ENCODE measurements at regions not wholly inside any gene's neighbourhood (a gene's known extent, or its start where the extent isn't known, plus 50 kb on each side); places are given as distances from the start of the nearest gene placed in this dataset.
A peak's percentile ranks its signal among the peaks of the same experiment; 100 is the strongest.

- DNase-seq (ENCODE audit: extremely low read depth in 1 of 11, low read depth in 9 of 11, low spot score in 4 of 11): no peak
These were observed 61.7 kb upstream of the PSD2 start for GRCh38 chr5:139733698-139734538.

- DNase-seq (ENCODE audit: extremely low read depth in 1 of 11, low read depth in 9 of 11, low spot score in 4 of 11): no peak
These were observed 61.1 kb upstream of the PSD2 start for GRCh38 chr5:139734539-139734916.

- DNase-seq (ENCODE audit: extremely low read depth in 1 of 11, low read depth in 9 of 11, low spot score in 4 of 11): no peak
These were observed 57.1 kb upstream of the PSD2 start for GRCh38 chr5:139738193-139739149.

GRCh38 chr5:139739150-139739974, 56.2 kb upstream of the PSD2 start:
- DNase-seq (ENCODE audit: extremely low read depth in 1 of 11, low read depth in 9 of 11, low spot score in 4 of 11): no peak

GRCh38 chr5:139740138-139740991, 55.2 kb upstream of the PSD2 start:
- no peak for DNase-seq (ENCODE audit: extremely low read depth in 1 of 11, low read depth in 9 of 11, low spot score in 4 of 11)

GRCh38 chr5:139740992-139741672, 54.5 kb upstream of the PSD2 start:
- DNase-seq (ENCODE audit: extremely low read depth in 1 of 11, low read depth in 9 of 11, low spot score in 4 of 11): no peak

GRCh38 chr5:139741823-139742172, 53.8 kb upstream of the PSD2 start:
- no peak for DNase-seq (ENCODE audit: extremely low read depth in 1 of 11, low read depth in 9 of 11, low spot score in 4 of 11)

- DNase-seq (ENCODE audit: extremely low read depth in 1 of 11, low read depth in 9 of 11, low spot score in 4 of 11): no peak
These were observed 53.3 kb upstream of the PSD2 start for GRCh38 chr5:139742173-139742903.

- no peak for DNase-seq (ENCODE audit: extremely low read depth in 1 of 11, low read depth in 9 of 11, low spot score in 4 of 11)
These were observed 52.4 kb upstream of the PSD2 start for GRCh38 chr5:139743001-139743771.

GRCh38 chr5:139743804-139744203, 51.8 kb upstream of the PSD2 start:
- DNase-seq (ENCODE audit: extremely low read depth in 1 of 11, low read depth in 9 of 11, low spot score in 4 of 11): no peak

- DNase-seq (ENCODE audit: extremely low read depth in 1 of 11, low read depth in 9 of 11, low spot score in 4 of 11): no peak
These were observed 51.0 kb upstream of the PSD2 start for GRCh38 chr5:139744471-139745131.

- DNase-seq (ENCODE audit: extremely low read depth in 1 of 11, low read depth in 9 of 11, low spot score in 4 of 11): no peak
These were observed 50.3 kb upstream of the PSD2 start for GRCh38 chr5:139745132-139745799.

GRCh38 chr5:139745800-139746690, 49.6 kb upstream of the PSD2 start:
- DNase-seq (ENCODE audit: extremely low read depth in 1 of 11, low read depth in 9 of 11, low spot score in 4 of 11): peak in 5 of 11 donors; percentile 72 to 88 (median 83)
